ENCODE measurements at regions not wholly inside any gene's neighbourhood (a gene's known extent, or its start where the extent isn't known, plus 50 kb on each side); places are given as distances from the start of the nearest gene placed in this dataset.

- no peak for TF ChIP-seq GATA2 (IDR thresholded peaks at IDR 0.05; ENCODE audit: low read depth, low read length)
- TF ChIP-seq GATA3 (IDR thresholded peaks at IDR 0.05; ENCODE audit: low read depth, low read length) = no peak
Measured at GRCh38 chr2:138123741-138124140, 159.5 kb downstream of the HNMT start.
